22Rv1 (cell line): ENCODE measurements at regions not wholly inside any gene's neighbourhood (a gene's known extent, or its start where the extent isn't known, plus 50 kb on each side); places are given as distances from the start of the nearest gene placed in this dataset.

ENCODE experiments used
- ZFX ChIP-seq: fragments of 450-650 bp; IDR thresholded peaks from 2 replicates; pipeline ENCODE4 v1.6.1; 2017; ENCODE audit warnings: antibody characterized with exemption, borderline replicate concordance
- TF ChIP-seq, protein P1 (sequence below): fragments of 450-650 bp; IDR thresholded peaks from 2 replicates; pipeline ENCODE4 v1.5.1; 2017; ENCODE audit warnings: mild to moderate bottlenecking

DNA sequence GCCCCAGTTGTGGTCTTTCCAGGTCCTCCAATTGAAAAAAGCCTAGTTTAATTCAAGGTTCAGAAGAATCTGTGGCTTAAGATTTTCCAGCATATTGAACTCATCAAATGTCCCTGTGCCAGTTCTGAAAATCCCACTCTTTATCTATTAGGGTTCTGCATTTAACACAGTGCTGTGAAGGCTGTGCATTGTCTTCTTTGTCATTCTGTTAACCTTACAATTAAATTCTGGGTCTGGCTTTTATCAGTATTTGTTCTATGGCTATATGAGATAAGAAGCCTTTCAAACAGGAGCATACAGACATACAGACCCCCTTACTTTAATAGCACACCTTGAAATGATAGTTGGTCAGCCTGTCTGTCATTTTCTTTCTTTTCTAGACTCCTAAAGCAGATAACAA is 362.1 kb upstream of the DACH1 start:
- TF ChIP-seq, protein P1, sequence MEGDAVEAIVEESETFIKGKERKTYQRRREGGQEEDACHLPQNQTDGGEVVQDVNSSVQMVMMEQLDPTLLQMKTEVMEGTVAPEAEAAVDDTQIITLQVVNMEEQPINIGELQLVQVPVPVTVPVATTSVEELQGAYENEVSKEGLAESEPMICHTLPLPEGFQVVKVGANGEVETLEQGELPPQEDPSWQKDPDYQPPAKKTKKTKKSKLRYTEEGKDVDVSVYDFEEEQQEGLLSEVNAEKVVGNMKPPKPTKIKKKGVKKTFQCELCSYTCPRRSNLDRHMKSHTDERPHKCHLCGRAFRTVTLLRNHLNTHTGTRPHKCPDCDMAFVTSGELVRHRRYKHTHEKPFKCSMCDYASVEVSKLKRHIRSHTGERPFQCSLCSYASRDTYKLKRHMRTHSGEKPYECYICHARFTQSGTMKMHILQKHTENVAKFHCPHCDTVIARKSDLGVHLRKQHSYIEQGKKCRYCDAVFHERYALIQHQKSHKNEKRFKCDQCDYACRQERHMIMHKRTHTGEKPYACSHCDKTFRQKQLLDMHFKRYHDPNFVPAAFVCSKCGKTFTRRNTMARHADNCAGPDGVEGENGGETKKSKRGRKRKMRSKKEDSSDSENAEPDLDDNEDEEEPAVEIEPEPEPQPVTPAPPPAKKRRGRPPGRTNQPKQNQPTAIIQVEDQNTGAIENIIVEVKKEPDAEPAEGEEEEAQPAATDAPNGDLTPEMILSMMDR = no peak
- no peak for TF ChIP-seq ZFX
